Hindlimb muscle (tissue), 1 donor: ENCODE measurements at regions not wholly inside any gene's neighbourhood (a gene's known extent, or its start where the extent isn't known, plus 50 kb on each side); places are given as distances from the start of the nearest gene placed in this dataset.

Source experiments
- DNase-seq: peaks from one replicate; pipeline ENCODE4 v3.0.0-alpha.2; 2013

- no peak for DNase-seq
Measured at GRCh38 chr11:109173504-109173903, 248.5 kb upstream of the C11orf87 start.

- DNase-seq: no peak
Measured at GRCh38 chr11:109184376-109184775, 237.6 kb upstream of the C11orf87 start.

GRCh38 chr11:109192864-109193263, 229.1 kb upstream of the C11orf87 start:
- no peak for DNase-seq

GRCh38 chr11:109193880-109194279, 228.1 kb upstream of the C11orf87 start:
- DNase-seq: no peak

GRCh38 chr11:109196016-109196415, 226.0 kb upstream of the C11orf87 start:
- no peak for DNase-seq

GRCh38 chr11:109197656-109198055, 224.3 kb upstream of the C11orf87 start:
- DNase-seq: no peak

- no peak for DNase-seq
Measured at GRCh38 chr11:109203176-109203575, 218.8 kb upstream of the C11orf87 start.

- DNase-seq: no peak
Measured at GRCh38 chr11:109205312-109205711, 216.7 kb upstream of the C11orf87 start.

- DNase-seq: no peak
Measured at GRCh38 chr11:109208121-109208520, 213.9 kb upstream of the C11orf87 start.

- no peak for DNase-seq
Measured at GRCh38 chr11:109209572-109209971, 212.4 kb upstream of the C11orf87 start.

GRCh38 chr11:109221190-109221589, 200.8 kb upstream of the C11orf87 start:
- no peak for DNase-seq

GRCh38 chr11:109222761-109223160, 199.2 kb upstream of the C11orf87 start:
- DNase-seq: no peak

GRCh38 chr11:109223451-109223850, 198.5 kb upstream of the C11orf87 start:
- DNase-seq: no peak

GRCh38 chr11:109229682-109230081, 192.3 kb upstream of the C11orf87 start:
- no peak for DNase-seq

- DNase-seq: no peak
Measured at GRCh38 chr11:109236188-109236587, 185.8 kb upstream of the C11orf87 start.

- DNase-seq: no peak
Measured at GRCh38 chr11:109236696-109237095, 185.3 kb upstream of the C11orf87 start.

GRCh38 chr11:109237636-109238035, 184.4 kb upstream of the C11orf87 start:
- no peak for DNase-seq

- no peak for DNase-seq
Measured at GRCh38 chr11:109241988-109242536, 179.9 kb upstream of the C11orf87 start.

- no peak for DNase-seq
Measured at GRCh38 chr11:109247071-109247470, 174.9 kb upstream of the C11orf87 start.

GRCh38 chr11:109249597-109249996, 172.4 kb upstream of the C11orf87 start:
- no peak for DNase-seq

- DNase-seq: no peak
Measured at GRCh38 chr11:109251230-109251629, 170.8 kb upstream of the C11orf87 start.

- DNase-seq: no peak
Measured at GRCh38 chr11:109264128-109264527, 157.9 kb upstream of the C11orf87 start.

GRCh38 chr11:109267293-109268095, 154.5 kb upstream of the C11orf87 start:
- DNase-seq: no peak

GRCh38 chr11:109275931-109276330, 146.1 kb upstream of the C11orf87 start:
- no peak for DNase-seq
